ENCODE measurements at regions not wholly inside any gene's neighbourhood (a gene's known extent, or its start where the extent isn't known, plus 50 kb on each side); places are given as distances from the start of the nearest gene placed in this dataset.

GRCh38 chr13:23509781-23510543, 60.2 kb upstream of the TNFRSF19 start:
- ChIA-PET POLR2A (ENCODE audit: unreplicated experiment) (no interaction called here), CTCF (interaction anchor here (0.6 kb wide), 1 partner anchor 198 kb away, joined by 7 read pairs; no protein-coding TSS in a partner anchor)
- Histone ChIP-seq H2AK5ac (ENCODE audit: low read depth, low read length) (peak overlapping the region; percentile 98), H3K4me1 (ENCODE audit: control insufficient read depth, insufficient read depth, low read length) (peaks cover 19% of the 10 kb centered on the region), H2BK20ac (ENCODE audit: low read depth, low read length) (peak overlapping the region; percentile 98), H4K20me1 (ENCODE audit: insufficient read depth, low read length) (no peaks in the 10 kb centered on the region), H2AK9ac (replicated peaks; ENCODE audit: low read depth, low read length, poor library complexity) (peak overlapping the region; percentile 68), H3K27me3 (ENCODE audit: control insufficient read depth, insufficient read depth, low read length) (no peaks in the 10 kb centered on the region), H3K9me3 (ENCODE audit: control insufficient read depth, insufficient read depth, low read length) (no peaks in the 10 kb centered on the region), H3K9ac (ENCODE audit: low read depth, low read length) (no peak overlapping the region), H3K23ac (ENCODE audit: low read depth, low read length) (peak overlapping the region; percentile 75), H2BK120ac (ENCODE audit: low read depth, low read length) (peak overlapping the region; percentile 96), H2BK15ac (ENCODE audit: low read depth, low read length) (peak overlapping the region; percentile 86; the same call in 2 of the 3 replicates), H4K8ac (ENCODE audit: low read depth in 2 of 2, low read length in 2 of 2) (peak overlapping the region; percentile 61 to 87; a peak in 3 of 4 replicates), H3K4me2 (ENCODE audit: low read depth, low read length) (peak overlapping the region; percentile 62; the same call in 1 of the 2 replicates), H2BK5ac (ENCODE audit: low read depth, low read length, poor library complexity, severe bottlenecking) (peak overlapping the region; percentile 94), H3K36me3 (ENCODE audit: control insufficient read depth, insufficient read depth, low read length) (no peaks in the 10 kb centered on the region), H3K79me1 (ENCODE audit: low read depth in 1 of 2, low read length in 2 of 2) (0 out of 4 replicates have a peak, but pooled peaks cover 0 to 8% of the 10 kb centered on the region in 2 experiments), H4K91ac (ENCODE audit: insufficient read depth, low read depth, low read length) (peak overlapping the region; percentile 88), H3K27ac (ENCODE audit: insufficient read depth, low read length) (peak overlapping the region; percentile 72), H3K14ac (replicated peaks; ENCODE audit: low read depth, low read length) (peak overlapping the region; percentile 87), H2AFZ (replicated peaks; ENCODE audit: low read length, poor library complexity) (no peak overlapping the region), H3K18ac (ENCODE audit: low read depth, low read length) (peak overlapping the region; percentile 96), H3K56ac (ENCODE audit: extremely low read depth, insufficient read depth, low read length) (peak overlapping the region; percentile 38; the same call in 1 of the 2 replicates), H4K5ac (ENCODE audit: low read depth, low read length) (peak overlapping the region; percentile 97), H3K4me3 (ENCODE audit: insufficient read depth, low read depth, low read length) (no peak overlapping the region), H3K9me1 (ENCODE audit: insufficient read depth, low read length) (peaks cover 24% of the 10 kb centered on the region), H3K4ac (ENCODE audit: low read depth, low read length) (peak overlapping the region; percentile 89)
- intact Hi-C loops (cut with micrococcal nuclease), result loop anchor here (2.0 to 5.0 kb wide), 2 partner anchors 61 to 162 kb away; partner anchors contain the start of gene TNFRSF19
- no TSS peak for BruUV-seq (replicated peaks)
- peak; percentile 94 for DNase-seq
- in situ Hi-C loops (cut with MboI; ENCODE audit: low sequenced_read_pairs), result no loop called here
- 89% methylated on average over 3 of the region's 7 CpGs; no CpG with 5 or more reads in 1 of the 2 experiments for WGBS, 2 experiments (ENCODE audit: extremely low coverage in 2 of 2, insufficient read length in 1 of 2)
- peak; percentile 70; the same call in 1 of the 2 replicates for TF ChIP-seq FOS (IDR thresholded peaks at IDR 0.05; ENCODE audit: low read depth, low read length)
- TF ChIP-seq CEBPB (IDR thresholded peaks at IDR 0.05; ENCODE audit: low read depth, low read length), result peak; percentile 9; the same call in 1 of the 2 replicates
- 0 out of 2 replicates have a peak, but pooled peaks have one; percentile 5 for TF ChIP-seq RAD21 (IDR thresholded peaks at IDR 0.05; ENCODE audit: low read length)
- TF ChIP-seq CHD1 (IDR thresholded peaks at IDR 0.05; ENCODE audit: low read depth, low read length), result no peak
- ATAC-seq (ENCODE audit: low read depth), result peak; percentile 73
- dilution Hi-C loops (cut with HindIII; ENCODE audit: low sequenced_read_pairs, unreplicated experiment), result no loop called here

Measured in IMR-90 (cell line).